ENCODE measurements at regions not wholly inside any gene's neighbourhood (a gene's known extent, or its start where the extent isn't known, plus 50 kb on each side); places are given as distances from the start of the nearest gene placed in this dataset.

DNA sequence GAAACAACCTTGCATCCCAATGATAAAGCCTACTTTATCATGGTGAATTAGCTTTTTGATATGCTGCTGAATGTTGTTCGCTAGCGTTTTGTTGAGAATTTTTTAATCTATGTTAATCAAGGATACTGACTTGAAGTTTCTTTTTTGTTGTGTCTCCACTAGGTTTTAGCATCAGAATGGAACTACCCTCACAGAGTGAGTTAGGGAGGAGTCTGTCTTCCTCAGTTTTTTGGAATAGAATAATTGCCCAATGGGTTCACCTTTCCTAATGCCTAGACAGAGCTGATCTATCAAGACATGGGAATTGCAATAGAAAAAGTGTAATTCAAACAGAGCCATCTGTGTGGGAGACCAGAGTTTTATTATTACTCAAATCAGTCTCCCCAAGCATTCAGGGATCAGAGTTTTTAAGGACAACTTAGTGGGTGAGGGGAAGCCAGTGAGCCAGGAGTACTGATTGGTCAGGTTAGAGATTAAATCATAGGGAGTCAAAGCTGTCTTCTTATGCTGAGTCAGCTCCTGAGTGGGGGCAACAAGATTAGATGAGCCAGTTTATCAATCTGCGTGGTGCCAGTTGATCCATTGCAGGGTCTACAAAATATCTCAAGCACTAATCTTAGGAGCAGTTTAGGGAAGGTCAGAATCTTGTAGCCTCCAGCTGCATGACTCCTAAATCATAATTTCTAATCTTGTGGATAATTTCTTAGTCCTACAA lies 237.4 kb upstream of the PPP2R3A start:
- TF ChIP-seq CTCF (IDR thresholded peaks at IDR 0.05; ENCODE audit: extremely low read depth, low read depth, low read length), result no peak
- Histone ChIP-seq H4K20me1 (ENCODE audit: insufficient read depth, low read length) (no peaks in the 10 kb centered on the region), H3K4me1 (ENCODE audit: insufficient read depth, low read length) (no peaks in the 10 kb centered on the region), H3K27ac (ENCODE audit: low read depth, low read length) (no peak overlapping the region), H3K36me3 (ENCODE audit: insufficient read depth, low read length) (no peaks in the 10 kb centered on the region), H3K4me2 (ENCODE audit: insufficient read depth, low read length) (no peak overlapping the region), H3K27me3 (ENCODE audit: insufficient read depth, low read length) (no peaks in the 10 kb centered on the region), H3K79me2 (ENCODE audit: insufficient read depth, low read length) (no peaks in the 10 kb centered on the region), H3K4me3 (ENCODE audit: insufficient read depth, low read length) (no peak overlapping the region), H3K9me3 (ENCODE audit: low read depth, low read length) (peaks cover 2% of the 10 kb centered on the region), H2AFZ (ENCODE audit: low read length) (no peak overlapping the region)
- no peak for DNase-seq (ENCODE audit: insufficient read length, low spot score, missing footprints)

GRCh38 chr3:135731546-135731945 lies 234.0 kb upstream of the PPP2R3A start:
- Histone ChIP-seq H2AFZ (ENCODE audit: low read length) (no peak overlapping the region), H3K36me3 (ENCODE audit: insufficient read depth, low read length) (no peaks in the 10 kb centered on the region), H3K27ac (ENCODE audit: low read depth, low read length) (no peak overlapping the region), H4K20me1 (ENCODE audit: insufficient read depth, low read length) (no peaks in the 10 kb centered on the region), H3K4me2 (ENCODE audit: insufficient read depth, low read length) (no peak overlapping the region), H3K9me3 (ENCODE audit: low read depth, low read length) (peaks cover 2% of the 10 kb centered on the region), H3K79me2 (ENCODE audit: insufficient read depth, low read length) (no peaks in the 10 kb centered on the region), H3K4me3 (ENCODE audit: insufficient read depth, low read length) (no peak overlapping the region), H3K27me3 (ENCODE audit: insufficient read depth, low read length) (no peaks in the 10 kb centered on the region), H3K4me1 (ENCODE audit: insufficient read depth, low read length) (no peaks in the 10 kb centered on the region)
- no peak for TF ChIP-seq CTCF (IDR thresholded peaks at IDR 0.05; ENCODE audit: extremely low read depth, low read depth, low read length)
- no peak for DNase-seq (ENCODE audit: insufficient read length, low spot score, missing footprints)

GRCh38 chr3:135736740-135737139 lies 228.8 kb upstream of the PPP2R3A start:
- H3K9me3 ChIP-seq (ENCODE audit: low read depth, low read length), result no peaks in the 10 kb centered on the region
- H3K79me2 ChIP-seq (ENCODE audit: insufficient read depth, low read length), result no peaks in the 10 kb centered on the region
- H4K20me1 ChIP-seq (ENCODE audit: insufficient read depth, low read length), result no peaks in the 10 kb centered on the region
- no peak overlapping the region for H3K4me3 ChIP-seq (ENCODE audit: insufficient read depth, low read length)
- TF ChIP-seq CTCF (IDR thresholded peaks at IDR 0.05; ENCODE audit: extremely low read depth, low read depth, low read length), result peak; percentile 30
- no peak for DNase-seq (ENCODE audit: insufficient read length, low spot score, missing footprints)
- H3K27ac ChIP-seq (ENCODE audit: low read depth, low read length), result no peak overlapping the region
- H3K27me3 ChIP-seq (ENCODE audit: insufficient read depth, low read length), result no peaks in the 10 kb centered on the region
- no peaks in the 10 kb centered on the region for H3K36me3 ChIP-seq (ENCODE audit: insufficient read depth, low read length)
- H3K4me2 ChIP-seq (ENCODE audit: insufficient read depth, low read length), result no peak overlapping the region
- H3K4me1 ChIP-seq (ENCODE audit: insufficient read depth, low read length), result no peaks in the 10 kb centered on the region
- H2AFZ ChIP-seq (ENCODE audit: low read length), result no peak overlapping the region

DNA sequence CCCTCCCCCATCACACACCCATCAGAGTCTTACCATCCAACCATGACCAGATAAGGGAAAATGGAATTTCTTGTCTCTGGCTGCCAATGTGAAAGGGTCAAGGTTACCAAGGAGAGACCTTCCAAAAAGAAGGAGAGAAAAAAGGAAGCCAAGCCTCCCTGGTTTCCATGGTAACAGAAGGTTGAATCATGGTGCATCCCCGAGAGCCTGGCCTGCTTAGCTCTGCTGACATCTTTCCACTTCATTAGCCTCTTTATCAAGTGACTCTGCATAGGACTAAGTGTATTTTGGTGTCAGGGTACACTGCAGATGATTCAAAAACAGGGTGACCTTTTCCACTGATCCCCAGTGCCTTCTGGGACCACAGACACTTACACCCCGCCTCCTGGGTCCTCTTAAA lies 225.7 kb upstream of the PPP2R3A start:
- Histone ChIP-seq H3K4me3 (ENCODE audit: insufficient read depth, low read length) (no peak overlapping the region), H3K79me2 (ENCODE audit: insufficient read depth, low read length) (no peaks in the 10 kb centered on the region), H4K20me1 (ENCODE audit: insufficient read depth, low read length) (no peaks in the 10 kb centered on the region), H3K4me2 (ENCODE audit: insufficient read depth, low read length) (no peak overlapping the region), H3K4me1 (ENCODE audit: insufficient read depth, low read length) (no peaks in the 10 kb centered on the region), H3K27me3 (ENCODE audit: insufficient read depth, low read length) (no peaks in the 10 kb centered on the region), H3K9me3 (ENCODE audit: low read depth, low read length) (no peaks in the 10 kb centered on the region), H3K27ac (ENCODE audit: low read depth, low read length) (no peak overlapping the region), H3K36me3 (ENCODE audit: insufficient read depth, low read length) (no peaks in the 10 kb centered on the region), H2AFZ (ENCODE audit: low read length) (no peak overlapping the region)
- TF ChIP-seq CTCF (IDR thresholded peaks at IDR 0.05; ENCODE audit: extremely low read depth, low read depth, low read length), result no peak
- no peak for DNase-seq (ENCODE audit: insufficient read length, low spot score, missing footprints)
